Hepatocyte (in vitro differentiated cells): ENCODE measurements at regions not wholly inside any gene's neighbourhood (a gene's known extent, or its start where the extent isn't known, plus 50 kb on each side); places are given as distances from the start of the nearest gene placed in this dataset.

ENCODE experiments used
- DNase-seq: peaks from one replicate; pipeline ENCODE4 v3.0.0-alpha.2; 2016; ENCODE audit warnings: low spot score
- H2AFZ ChIP-seq: fragments of 200-600 bp; sonication (generic); 2 replicates; pipeline ENCODE4 v1.6.0; 2016; ENCODE audit warnings: antibody characterized with exemption, mild to moderate bottlenecking
- H3K27ac ChIP-seq: fragments of 200-600 bp; sonication (generic); 2 replicates; pipeline ENCODE4 v1.5.1; 2016; ENCODE audit warnings: mild to moderate bottlenecking
- H3K27me3 ChIP-seq: fragments of 200-600 bp; sonication (generic); 2 replicates; pipeline ENCODE4 v1.6.1; 2016
- H3K36me3 ChIP-seq: fragments of 200-600 bp; sonication (generic); replicated peaks from 2 replicates; pipeline ENCODE4 v1.5.1; 2016; ENCODE audit warnings: low read depth; ENCODE audit not compliant: insufficient read depth
- H3K4me1 ChIP-seq: fragments of 200-600 bp; sonication (generic); 2 replicates; pipeline ENCODE4 v1.5.1; 2016; ENCODE audit warnings: mild to moderate bottlenecking, moderate library complexity; ENCODE audit not compliant: insufficient read depth
- H3K4me2 ChIP-seq: fragments of 200-600 bp; sonication (generic); 2 replicates; pipeline ENCODE4 v1.6.0; 2016
- H3K4me3 ChIP-seq: fragments of 200-600 bp; sonication (generic); 2 replicates; pipeline ENCODE4 v1.5.1; 2016; ENCODE audit warnings: mild to moderate bottlenecking
- H3K79me2 ChIP-seq: fragments of 200-600 bp; sonication (generic); 2 replicates; pipeline ENCODE4 v1.6.0; 2017; ENCODE audit warnings: mild to moderate bottlenecking
- H3K9me2 ChIP-seq: fragments of 200-600 bp; sonication (generic); replicated peaks from 2 replicates; pipeline ENCODE4 v1.6.0; 2017; ENCODE audit warnings: mild to moderate bottlenecking; ENCODE audit not compliant: insufficient read depth
- H3K9me3 ChIP-seq: fragments of 200-600 bp; sonication (generic); 2 replicates; pipeline ENCODE4 v1.5.1; 2016; ENCODE audit warnings: low read depth, mild to moderate bottlenecking
- H4K20me1 ChIP-seq: fragments of 200-600 bp; sonication (generic); 2 replicates; pipeline ENCODE4 v1.6.0; 2016; ENCODE audit warnings: mild to moderate bottlenecking; ENCODE audit not compliant: insufficient read depth, poor library complexity, severe bottlenecking
- EZH2 ChIP-seq: fragments of 200-600 bp; sonication (generic); IDR thresholded peaks from 2 replicates; pipeline ENCODE4 v1.6.1; 2016; ENCODE audit warnings: antibody characterized with exemption, mild to moderate bottlenecking, borderline replicate concordance
- EZH2phosphoT487 ChIP-seq: fragments of 200-600 bp; sonication (generic); IDR thresholded peaks from one replicate; pipeline ENCODE4 v1.6.1; 2018; ENCODE audit warnings: antibody characterized with exemption, mild to moderate bottlenecking, low read depth, moderate library complexity; ENCODE audit not compliant: unreplicated experiment, severe bottlenecking
- WGBS: methylation state at CpG from one replicate; pipeline ENCODE4 v1.1.6; 2016; ENCODE audit warnings: low lambda C conversion rate; ENCODE audit errors: missing lambda C conversion rate; 5-methylcytosine and 5-hydroxymethylcytosine counted together
- TF ChIP-seq, protein P1 (sequence below): fragments of 200-600 bp; sonication (generic); IDR thresholded peaks from 2 replicates; pipeline ENCODE4 v1.5.1; 2016; ENCODE audit warnings: antibody characterized with exemption, mild to moderate bottlenecking; ENCODE audit not compliant: poor library complexity

DNA sequence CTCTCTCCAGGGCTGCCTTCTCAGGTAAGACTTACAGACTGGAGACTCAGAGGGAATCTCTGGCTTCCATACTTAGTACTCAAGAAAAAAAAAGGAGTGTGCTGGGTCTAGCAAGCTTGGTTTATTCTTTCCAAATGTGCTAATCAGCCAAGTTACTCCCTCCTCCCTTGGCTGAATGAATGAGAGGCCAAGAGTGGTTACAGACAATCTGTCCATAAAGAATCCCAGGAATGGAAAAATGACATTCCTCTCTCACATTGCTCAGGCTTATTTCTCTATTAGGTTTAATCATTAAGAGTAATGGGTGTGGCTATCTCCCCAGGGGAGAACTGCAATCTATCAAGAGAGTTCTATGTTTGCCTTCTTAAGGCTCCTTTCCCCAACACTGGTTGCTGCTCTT, 547.3 kb upstream of the PLXNA2 start:
- Histone ChIP-seq H3K27ac (no peak overlapping the region), H3K9me3 (no peaks in the 10 kb centered on the region), H3K4me3 (no peak overlapping the region), H3K4me1 (no peaks in the 10 kb centered on the region), H3K4me2 (no peak overlapping the region), H3K36me3 (no peaks in the 10 kb centered on the region), H4K20me1 (no peaks in the 10 kb centered on the region), H3K27me3 (no peaks in the 10 kb centered on the region), H3K79me2 (no peaks in the 10 kb centered on the region), H2AFZ (no peak overlapping the region), H3K9me2 (no peaks in the 10 kb centered on the region)
- TF ChIP-seq, protein P1, sequence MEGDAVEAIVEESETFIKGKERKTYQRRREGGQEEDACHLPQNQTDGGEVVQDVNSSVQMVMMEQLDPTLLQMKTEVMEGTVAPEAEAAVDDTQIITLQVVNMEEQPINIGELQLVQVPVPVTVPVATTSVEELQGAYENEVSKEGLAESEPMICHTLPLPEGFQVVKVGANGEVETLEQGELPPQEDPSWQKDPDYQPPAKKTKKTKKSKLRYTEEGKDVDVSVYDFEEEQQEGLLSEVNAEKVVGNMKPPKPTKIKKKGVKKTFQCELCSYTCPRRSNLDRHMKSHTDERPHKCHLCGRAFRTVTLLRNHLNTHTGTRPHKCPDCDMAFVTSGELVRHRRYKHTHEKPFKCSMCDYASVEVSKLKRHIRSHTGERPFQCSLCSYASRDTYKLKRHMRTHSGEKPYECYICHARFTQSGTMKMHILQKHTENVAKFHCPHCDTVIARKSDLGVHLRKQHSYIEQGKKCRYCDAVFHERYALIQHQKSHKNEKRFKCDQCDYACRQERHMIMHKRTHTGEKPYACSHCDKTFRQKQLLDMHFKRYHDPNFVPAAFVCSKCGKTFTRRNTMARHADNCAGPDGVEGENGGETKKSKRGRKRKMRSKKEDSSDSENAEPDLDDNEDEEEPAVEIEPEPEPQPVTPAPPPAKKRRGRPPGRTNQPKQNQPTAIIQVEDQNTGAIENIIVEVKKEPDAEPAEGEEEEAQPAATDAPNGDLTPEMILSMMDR = no peak
- TF ChIP-seq EZH2 = no peak
- no peak for TF ChIP-seq EZH2phosphoT487
- peak; percentile 25 for DNase-seq

- H3K4me1 ChIP-seq = no peaks in the 10 kb centered on the region
These were observed 549.7 kb upstream of the PLXNA2 start for GRCh38 chr1:208793861-208794345.

DNA sequence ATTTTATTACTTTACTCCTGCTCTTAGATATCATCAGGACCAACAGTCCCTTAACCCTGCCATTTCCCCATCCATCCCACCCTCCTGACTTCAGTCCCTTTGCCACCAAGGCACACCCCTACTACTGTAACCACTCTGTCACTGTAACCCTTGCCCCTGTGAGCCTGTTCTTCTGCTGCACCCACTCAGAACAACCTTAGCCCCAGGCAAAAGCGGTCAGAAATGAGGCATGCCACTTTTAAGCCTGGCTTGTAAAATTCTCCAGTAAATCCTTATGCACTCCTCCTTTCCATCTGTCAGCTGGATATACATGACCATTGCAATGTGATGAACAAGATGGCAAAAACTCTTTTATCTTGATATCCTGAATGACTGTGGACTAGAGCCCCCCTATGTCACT, 555.0 kb upstream of the PLXNA2 start:
- Histone ChIP-seq H3K79me2 (no peaks in the 10 kb centered on the region), H3K27me3 (peaks cover 4% of the 10 kb centered on the region), H3K4me2 (no peak overlapping the region), H3K27ac (no peak overlapping the region), H4K20me1 (no peaks in the 10 kb centered on the region), H3K9me3 (no peaks in the 10 kb centered on the region), H3K4me1 (no peaks in the 10 kb centered on the region), H3K36me3 (no peaks in the 10 kb centered on the region), H3K9me2 (no peaks in the 10 kb centered on the region), H3K4me3 (no peak overlapping the region), H2AFZ (no peak overlapping the region)
- DNase-seq = no peak
- WGBS = 62% methylated on average over 1 of the region's 1 CpG
- TF ChIP-seq, protein P1 = no peak
- TF ChIP-seq EZH2 (no peak), EZH2phosphoT487 (no peak)

More at GRCh38 chr1:208793861-208794345, 549.7 kb upstream of the PLXNA2 start:
- no peaks in the 10 kb centered on the region for H4K20me1 ChIP-seq
- H3K27me3 ChIP-seq = no peaks in the 10 kb centered on the region
- H3K4me2 ChIP-seq = no peak overlapping the region
- no peak overlapping the region for H3K27ac ChIP-seq
- H3K9me2 ChIP-seq = no peaks in the 10 kb centered on the region
- H2AFZ ChIP-seq = no peak overlapping the region
- 78% methylated on average over 2 of the region's 2 CpGs for WGBS
- no peaks in the 10 kb centered on the region for H3K9me3 ChIP-seq
- no peaks in the 10 kb centered on the region for H3K79me2 ChIP-seq
- no peaks in the 10 kb centered on the region for H3K36me3 ChIP-seq
- H3K4me3 ChIP-seq = no peak overlapping the region
- TF ChIP-seq EZH2phosphoT487 (no peak), EZH2 (no peak)
- TF ChIP-seq, protein P1 = no peak
- no peak for DNase-seq
